KMS-11 (cell line): ENCODE measurements at regions not wholly inside any gene's neighbourhood (a gene's known extent, or its start where the extent isn't known, plus 50 kb on each side); places are given as distances from the start of the nearest gene placed in this dataset.

ENCODE experiments used
- H2AFZ ChIP-seq: fragments of 200-600 bp; sonication (generic); 2 replicates; pipeline ENCODE4 v1.6.1; 2016; ENCODE audit warnings: antibody characterized with exemption, mixed run types, low read depth
- H3K27ac ChIP-seq: fragments of 200-600 bp; sonication (generic); 2 replicates; pipeline ENCODE4 v1.6.1; 2016; ENCODE audit warnings: mild to moderate bottlenecking, mixed run types
- H3K27me3 ChIP-seq: fragments of 200-600 bp; sonication (generic); 2 replicates; pipeline ENCODE4 v1.6.1; 2017; ENCODE audit warnings: mild to moderate bottlenecking, low read depth, mixed run types, moderate library complexity; ENCODE audit not compliant: insufficient read depth
- H3K36me3 ChIP-seq: fragments of 200-600 bp; sonication (generic); 2 replicates; pipeline ENCODE4 v1.6.1; 2017; ENCODE audit warnings: mild to moderate bottlenecking, mixed run types; ENCODE audit not compliant: insufficient read depth
- H3K4me1 ChIP-seq: fragments of 200-600 bp; sonication (generic); 2 replicates; pipeline ENCODE4 v1.6.1; 2016; ENCODE audit warnings: mild to moderate bottlenecking, low read depth, mixed run types; ENCODE audit not compliant: poor library complexity, severe bottlenecking
- H3K4me2 ChIP-seq: fragments of 200-600 bp; sonication (generic); 2 replicates; pipeline ENCODE4 v1.7.0; 2016; ENCODE audit warnings: mild to moderate bottlenecking, mixed run types
- H3K4me3 ChIP-seq: fragments of 200-600 bp; sonication (generic); IDR thresholded peaks from 2 replicates; pipeline ENCODE4 v1.6.1; 2017; ENCODE audit warnings: low read depth, low read length, mixed read lengths; ENCODE audit not compliant: insufficient read depth
- H3K79me2 ChIP-seq: fragments of 200-600 bp; sonication (generic); 2 replicates; pipeline ENCODE4 v1.6.1; 2016; ENCODE audit warnings: low read depth, mixed run types; ENCODE audit not compliant: insufficient read depth
- H3K9ac ChIP-seq: fragments of 200-600 bp; sonication (generic); 2 replicates; pipeline ENCODE4 v1.6.1; 2016; ENCODE audit warnings: mild to moderate bottlenecking, mixed run types
- H4K20me1 ChIP-seq: fragments of 200-600 bp; sonication (generic); 2 replicates; pipeline ENCODE4 v1.6.1; 2016; ENCODE audit warnings: mild to moderate bottlenecking, mixed run types; ENCODE audit not compliant: insufficient read depth
- TF ChIP-seq, protein P1 (sequence below): fragments of 200-600 bp; sonication (generic); conservative IDR thresholded peaks from 2 replicates; pipeline ENCODE4 v1.6.1; 2017; ENCODE audit warnings: low read depth, mild to moderate bottlenecking, antibody characterized with exemption, low read length, moderate library complexity, mixed read lengths

DNA sequence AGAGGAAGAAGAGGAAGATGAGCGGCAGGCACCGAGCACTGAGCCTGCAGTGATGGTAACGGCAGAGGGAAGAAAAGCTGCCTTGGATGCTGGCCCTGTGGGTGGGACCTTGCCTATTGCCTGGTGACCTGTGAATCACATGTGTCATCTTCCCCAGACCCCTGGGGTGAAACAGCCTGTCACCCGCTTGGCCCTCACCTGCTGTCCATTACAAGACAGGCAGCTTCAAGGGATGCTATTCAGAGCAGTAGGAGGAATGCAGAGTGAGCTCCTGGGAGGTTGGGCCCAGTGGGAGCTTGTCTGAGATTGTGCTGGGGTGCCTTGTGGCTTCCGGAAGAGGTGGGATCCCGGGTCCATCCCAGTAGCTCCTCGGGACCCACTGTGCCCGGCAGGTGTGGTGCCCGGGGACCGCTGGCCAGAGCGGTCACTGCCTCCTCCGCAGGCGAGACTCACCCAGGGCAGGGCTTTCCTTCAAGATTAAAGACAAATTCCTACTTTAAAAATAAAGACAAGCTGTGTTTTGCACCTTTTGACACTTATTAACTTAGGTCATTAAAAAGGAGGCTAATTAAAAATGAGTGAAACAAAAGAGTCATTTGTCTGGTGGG is 440.2 kb upstream of the MKI67 start:
- TF ChIP-seq, protein P1, sequence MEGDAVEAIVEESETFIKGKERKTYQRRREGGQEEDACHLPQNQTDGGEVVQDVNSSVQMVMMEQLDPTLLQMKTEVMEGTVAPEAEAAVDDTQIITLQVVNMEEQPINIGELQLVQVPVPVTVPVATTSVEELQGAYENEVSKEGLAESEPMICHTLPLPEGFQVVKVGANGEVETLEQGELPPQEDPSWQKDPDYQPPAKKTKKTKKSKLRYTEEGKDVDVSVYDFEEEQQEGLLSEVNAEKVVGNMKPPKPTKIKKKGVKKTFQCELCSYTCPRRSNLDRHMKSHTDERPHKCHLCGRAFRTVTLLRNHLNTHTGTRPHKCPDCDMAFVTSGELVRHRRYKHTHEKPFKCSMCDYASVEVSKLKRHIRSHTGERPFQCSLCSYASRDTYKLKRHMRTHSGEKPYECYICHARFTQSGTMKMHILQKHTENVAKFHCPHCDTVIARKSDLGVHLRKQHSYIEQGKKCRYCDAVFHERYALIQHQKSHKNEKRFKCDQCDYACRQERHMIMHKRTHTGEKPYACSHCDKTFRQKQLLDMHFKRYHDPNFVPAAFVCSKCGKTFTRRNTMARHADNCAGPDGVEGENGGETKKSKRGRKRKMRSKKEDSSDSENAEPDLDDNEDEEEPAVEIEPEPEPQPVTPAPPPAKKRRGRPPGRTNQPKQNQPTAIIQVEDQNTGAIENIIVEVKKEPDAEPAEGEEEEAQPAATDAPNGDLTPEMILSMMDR = no peak
- H3K27me3 ChIP-seq = no peaks in the 10 kb centered on the region
- no peak overlapping the region for H3K4me3 ChIP-seq
- H2AFZ ChIP-seq = no peak overlapping the region
- no peak overlapping the region for H3K27ac ChIP-seq
- H3K4me2 ChIP-seq = no peak overlapping the region
- H3K9ac ChIP-seq = no peak overlapping the region
- H3K79me2 ChIP-seq = no peaks in the 10 kb centered on the region
- no peaks in the 10 kb centered on the region for H4K20me1 ChIP-seq
- H3K36me3 ChIP-seq = no peaks in the 10 kb centered on the region
- no peaks in the 10 kb centered on the region for H3K4me1 ChIP-seq

- TF ChIP-seq, protein P1 = no peak
- Histone ChIP-seq H2AFZ (no peak overlapping the region), H3K4me1 (no peaks in the 10 kb centered on the region)
Observed at GRCh38 chr10:128567551-128567950, 441.3 kb upstream of the MKI67 start.

DNA sequence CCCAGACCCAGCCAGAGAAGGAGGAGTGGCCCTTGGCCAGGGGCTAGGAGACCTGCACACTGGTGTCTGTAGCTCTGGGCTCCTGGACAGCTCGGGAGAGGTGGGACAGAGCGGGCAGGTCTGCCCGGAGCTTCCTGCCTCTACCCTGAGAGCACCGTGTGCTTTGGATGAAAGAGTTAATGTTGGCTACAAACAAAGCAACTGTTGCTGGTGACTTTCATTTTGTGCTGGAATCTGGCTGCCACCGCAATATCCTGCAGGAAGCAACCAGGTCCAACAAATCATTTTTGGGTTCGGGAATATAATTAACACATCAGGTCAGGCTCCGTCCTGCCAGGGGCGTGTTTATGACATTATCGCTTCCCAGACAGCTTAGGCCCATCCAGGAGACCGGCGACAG is 441.8 kb upstream of the MKI67 start:
- Histone ChIP-seq H3K4me1 (no peaks in the 10 kb centered on the region), H3K27ac (no peak overlapping the region), H3K27me3 (no peaks in the 10 kb centered on the region), H4K20me1 (no peaks in the 10 kb centered on the region), H2AFZ (no peak overlapping the region), H3K4me2 (no peak overlapping the region), H3K36me3 (no peaks in the 10 kb centered on the region), H3K4me3 (no peak overlapping the region), H3K79me2 (no peaks in the 10 kb centered on the region), H3K9ac (no peak overlapping the region)
- TF ChIP-seq, protein P1 = no peak

More at GRCh38 chr10:128567551-128567950, 441.3 kb upstream of the MKI67 start:
- Histone ChIP-seq H3K36me3 (no peaks in the 10 kb centered on the region), H4K20me1 (no peaks in the 10 kb centered on the region), H3K4me2 (no peak overlapping the region), H3K79me2 (no peaks in the 10 kb centered on the region), H3K9ac (no peak overlapping the region), H3K27ac (no peak overlapping the region), H3K4me3 (no peak overlapping the region), H3K27me3 (no peaks in the 10 kb centered on the region)

DNA sequence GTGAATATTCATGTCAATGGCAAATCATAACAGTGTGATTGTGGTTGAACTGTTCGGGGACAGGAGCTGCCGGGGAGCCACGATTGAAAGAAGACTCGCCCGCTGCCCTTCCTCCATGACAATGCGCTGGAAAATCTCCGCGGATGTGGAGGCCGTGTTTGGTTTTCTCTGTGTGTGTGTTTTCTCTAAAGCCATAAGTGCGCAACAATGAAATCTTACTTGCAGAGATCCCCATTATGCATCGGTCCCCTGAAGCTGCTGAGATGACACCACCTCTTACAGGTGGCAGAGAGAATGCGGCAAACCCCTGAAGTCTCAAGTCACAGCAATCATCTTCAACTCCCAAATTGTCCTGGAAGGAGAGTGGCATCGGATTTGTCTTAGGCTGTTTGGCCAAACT is 442.3 kb upstream of the MKI67 start:
- no peaks in the 10 kb centered on the region for H4K20me1 ChIP-seq
- TF ChIP-seq, protein P1 = no peak

More for the DNA sequence above, 442.3 kb upstream of the MKI67 start:
- H2AFZ ChIP-seq = no peak overlapping the region
- H3K9ac ChIP-seq = no peak overlapping the region
- no peaks in the 10 kb centered on the region for H3K79me2 ChIP-seq
- no peak overlapping the region for H3K27ac ChIP-seq
- no peaks in the 10 kb centered on the region for H3K4me1 ChIP-seq
- no peaks in the 10 kb centered on the region for H3K36me3 ChIP-seq
- no peak overlapping the region for H3K4me2 ChIP-seq
- no peaks in the 10 kb centered on the region for H3K27me3 ChIP-seq
- no peak overlapping the region for H3K4me3 ChIP-seq
